Psoas muscle (tissue), 7 donors: ENCODE measurements at regions not wholly inside any gene's neighbourhood (a gene's known extent, or its start where the extent isn't known, plus 50 kb on each side); places are given as distances from the start of the nearest gene placed in this dataset.

ENCODE experiments used
- ATAC-seq, 4 donors: fragments of 200-7000 bp; cut with Tn5 transposase; one replicate each; pipeline ENCODE4 v1.9.1; 2020; ENCODE audit warnings: moderate library complexity in 3 of 4, mild to moderate bottlenecking in 2 of 4
- DNase-seq, 2 donors: peaks; one replicate each; pipeline ENCODE4 v3.0.0-alpha.2; 2020
- H3K27ac ChIP-seq: fragments of 200-600 bp; one replicate; pipeline ENCODE4 v1.8.0; 2022
- H3K27me3 ChIP-seq, 3 donors: fragments of 200-600 bp in 1 of 3; one replicate each; pipeline versions ENCODE4 v1.6.1 to v1.8.0; 2013 to 2022; ENCODE audit warnings: low read length in 2 of 3, mild to moderate bottlenecking in 2 of 3, moderate library complexity in 1 of 3; ENCODE audit not compliant: insufficient read depth in 3 of 3
- H3K36me3 ChIP-seq, 2 donors: fragments of 200-600 bp in 1 of 2; one replicate each; pipeline versions ENCODE4 v1.6.1 to v1.8.0; 2013 to 2022; ENCODE audit warnings: low read depth in 1 of 2, mild to moderate bottlenecking in 1 of 2, moderate library complexity in 1 of 2; ENCODE audit not compliant: insufficient read depth in 1 of 2
- H3K4me1 ChIP-seq: fragments of 200-600 bp; one replicate; pipeline ENCODE4 v1.8.0; 2022
- H3K4me3 ChIP-seq: fragments of 200-600 bp; one replicate; pipeline ENCODE4 v1.8.0; 2022; ENCODE audit warnings: mild to moderate bottlenecking
- H3K9me3 ChIP-seq: fragments of 200-600 bp; one replicate; pipeline ENCODE4 v1.8.0; 2022
- CTCF ChIP-seq: fragments of 200-600 bp; IDR thresholded peaks from one replicate; pipeline ENCODE4 v1.8.0; 2022; ENCODE audit warnings: antibody characterized with exemption
- WGBS, 3 donors: extraction: QIAGEN DNeasy Blood & Tissue Kit; methylation state at CpG; one replicate each; pipeline versions ENCODE4 v1.1.6 to v1.1.7; 2013; 5-methylcytosine and 5-hydroxymethylcytosine counted together
- intact Hi-C, 2 donors: fragments of 100-400 bp; cut with DNase I; formaldehyde crosslinking; loops; one replicate each; pipeline versions ENCODE4 v1.11.0 to v1.14.2; 2022
- donor health status: healthy with polysubstance abuse.
- donor health status: DM: no; HTN: no; CAD: no; lungs with moderate emphysema.
- donor health status: Bipolar disorder and iron deficiency.
- donor health status: healthy.
- donor health status: DM: yes; HTN: yes; CAD: no.
- donor health status: DM: no; HTN: no; CAD: no.
- donor health status: DM: yes; HTN: yes; CAD: no.

DNA sequence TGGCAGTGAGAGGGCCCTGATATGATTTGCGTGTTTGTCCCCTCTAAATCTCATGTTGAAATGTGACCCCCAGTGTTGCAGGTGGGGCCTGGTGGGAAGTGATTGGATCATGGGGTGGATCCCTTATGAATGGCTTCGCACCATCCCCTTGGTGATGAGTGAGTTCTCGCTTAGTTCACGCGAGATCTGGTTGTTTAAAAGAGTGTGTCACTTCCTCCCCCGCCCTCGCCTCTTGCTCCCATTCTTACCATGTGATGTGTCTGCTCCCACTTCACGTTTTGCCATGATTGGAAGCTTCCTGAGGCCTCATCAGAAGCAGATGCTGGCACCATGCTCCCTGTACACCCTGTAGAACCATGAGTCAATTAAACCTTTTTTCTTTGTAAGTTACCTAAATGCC is 319.9 kb upstream of the ID2 start:
- H3K27ac ChIP-seq = no peak overlapping the region
- peaks cover 0 to 8% (median 0%) of the 10 kb centered on the region in 3 donors for H3K27me3 ChIP-seq
- H3K9me3 ChIP-seq = no peaks in the 10 kb centered on the region
- WGBS, 3 donors = 88 to 94% (median 92%) methylated on average over 8 of the region's 8 CpGs
- H3K4me1 ChIP-seq = no peaks in the 10 kb centered on the region
- H3K36me3 ChIP-seq = no peaks in the 10 kb centered on the region
- intact Hi-C loops = no loop called here
- no peak for DNase-seq
- no peak for ATAC-seq
- no peak for TF ChIP-seq CTCF
- no peak overlapping the region for H3K4me3 ChIP-seq

GRCh38 chr2:8363161-8363560 is 318.7 kb upstream of the ID2 start:
- Histone ChIP-seq H3K27ac (no peak overlapping the region), H3K36me3 (no peaks in the 10 kb centered on the region), H3K27me3 (peaks cover 0 to 8% (median 0%) of the 10 kb centered on the region in 3 donors), H3K4me1 (no peaks in the 10 kb centered on the region), H3K9me3 (no peaks in the 10 kb centered on the region), H3K4me3 (no peak overlapping the region)
- intact Hi-C loops = no loop called here
- DNase-seq (no peak), ATAC-seq (no peak)
- no peak for TF ChIP-seq CTCF
- WGBS, 3 donors = 53 to 70% (median 60%) methylated on average over 6 of the region's 6 CpGs

DNA sequence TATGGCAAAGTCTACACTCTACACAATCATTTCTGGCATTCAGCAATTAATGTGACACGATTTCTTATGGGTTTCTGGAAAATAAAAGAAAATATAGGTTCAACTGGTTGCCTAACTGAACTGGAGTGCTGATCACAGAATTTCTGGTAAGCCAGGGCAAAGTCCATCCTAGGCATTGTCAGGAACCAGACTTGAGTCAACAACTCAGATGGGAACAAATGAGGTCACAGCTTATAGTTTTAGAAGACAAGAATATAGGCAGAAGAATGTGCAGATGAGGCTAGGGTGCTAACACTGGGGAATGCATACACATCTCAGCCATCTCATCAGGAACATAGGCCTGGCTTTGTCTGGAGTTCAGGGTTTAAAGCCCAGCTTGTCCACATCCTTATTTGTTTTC is 317.2 kb upstream of the ID2 start:
- 89 to 93% (median 93%) methylated on average over 1 of the region's 1 CpG for WGBS, 3 donors
- Histone ChIP-seq H3K27ac (no peak overlapping the region), H3K27me3 (no peaks in the 10 kb centered on the region), H3K9me3 (no peaks in the 10 kb centered on the region), H3K36me3 (no peaks in the 10 kb centered on the region), H3K4me3 (no peak overlapping the region), H3K4me1 (no peaks in the 10 kb centered on the region)
- no peak for TF ChIP-seq CTCF
- ATAC-seq (no peak), DNase-seq (no peak)
- intact Hi-C loops = no loop called here

DNA sequence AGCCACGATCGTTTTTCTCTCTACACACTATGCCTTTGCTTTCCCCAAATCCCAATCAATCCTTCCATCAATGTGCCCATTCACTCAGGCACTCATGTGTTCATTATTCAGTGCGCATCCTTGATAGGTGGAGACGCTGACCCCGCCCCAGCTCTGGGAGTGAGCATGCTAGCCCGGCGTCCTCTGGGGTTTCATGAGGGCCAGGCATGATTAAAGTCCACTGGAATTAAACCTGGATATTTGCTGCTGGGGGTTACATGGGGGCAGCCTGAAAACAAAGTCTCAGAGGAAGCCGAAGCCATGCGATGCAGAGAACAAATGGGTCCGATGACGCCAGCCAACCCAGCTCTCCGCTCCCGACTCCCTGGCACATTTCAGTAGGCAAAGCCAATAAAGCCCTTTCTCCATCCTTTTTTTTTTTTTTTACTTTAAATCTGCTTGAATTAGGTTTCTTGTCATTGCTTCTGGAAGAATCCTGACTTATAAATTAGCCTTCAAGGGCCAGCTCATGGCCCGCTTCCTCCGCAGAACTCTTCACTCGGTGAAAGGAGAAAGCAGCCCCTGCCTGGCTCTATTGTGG is 316.4 kb upstream of the ID2 start:
- 94 to 96% (median 96%) methylated on average over 16 of the region's 16 CpGs for WGBS, 3 donors
- no peaks in the 10 kb centered on the region for H3K36me3 ChIP-seq
- H3K9me3 ChIP-seq = no peaks in the 10 kb centered on the region
- no peaks in the 10 kb centered on the region for H3K4me1 ChIP-seq
- intact Hi-C loops = no loop called here
- H3K27ac ChIP-seq = no peak overlapping the region
- TF ChIP-seq CTCF = no peak
- ATAC-seq = no peak
- H3K4me3 ChIP-seq = no peak overlapping the region
- DNase-seq = no peak
- H3K27me3 ChIP-seq = no peaks in the 10 kb centered on the region

GRCh38 chr2:8367833-8368232 is 314.0 kb upstream of the ID2 start:
- H3K4me1 ChIP-seq = no peaks in the 10 kb centered on the region
- intact Hi-C loops = no loop called here
- no peak overlapping the region for H3K27ac ChIP-seq
- no peaks in the 10 kb centered on the region for H3K36me3 ChIP-seq
- no peak for DNase-seq
- WGBS, 3 donors = 59 to 72% (median 63%) methylated on average over 3 of the region's 3 CpGs
- H3K4me3 ChIP-seq = no peak overlapping the region
- H3K9me3 ChIP-seq = no peaks in the 10 kb centered on the region
- no peak for ATAC-seq
- no peak for TF ChIP-seq CTCF
- no peaks in the 10 kb centered on the region for H3K27me3 ChIP-seq
